Neuronal stem cell (in vitro differentiated cells): ENCODE measurements at regions not wholly inside any gene's neighbourhood (a gene's known extent, or its start where the extent isn't known, plus 50 kb on each side); places are given as distances from the start of the nearest gene placed in this dataset.

ENCODE experiments used
- DNase-seq: peaks from one replicate; pipeline ENCODE4 v3.0.0-alpha.2; 2013; ENCODE audit warnings: low spot score
- H2AFZ ChIP-seq: one replicate; pipeline ENCODE4 v1.6.1; 2013; ENCODE audit warnings: mild to moderate bottlenecking, low read length, inconsistent platforms
- H2AK5ac ChIP-seq: 2 replicates; pipeline ENCODE4 v1.6.1; 2013; ENCODE audit warnings: low read depth, mild to moderate bottlenecking, inconsistent platforms, low read length, moderate library complexity, mixed read lengths
- H2BK120ac ChIP-seq: 2 replicates; pipeline ENCODE4 v1.6.1; 2013; ENCODE audit warnings: low read depth, mild to moderate bottlenecking, inconsistent platforms, low read length, moderate library complexity, mixed read lengths
- H2BK12ac ChIP-seq: one replicate; pipeline ENCODE4 v1.6.1; 2013; ENCODE audit warnings: low read length, inconsistent platforms
- H2BK15ac ChIP-seq: 2 replicates; pipeline ENCODE4 v1.6.1; 2013; ENCODE audit warnings: mild to moderate bottlenecking, low read length, inconsistent platforms, mixed read lengths
- H2BK5ac ChIP-seq: one replicate; pipeline ENCODE4 v1.6.1; 2013; ENCODE audit warnings: inconsistent platforms, mild to moderate bottlenecking, low read length, moderate library complexity
- H3K14ac ChIP-seq: one replicate; pipeline ENCODE4 v1.6.1; 2013; ENCODE audit warnings: low read length, inconsistent platforms
- H3K18ac ChIP-seq: 2 replicates; pipeline ENCODE4 v1.6.1; 2013; ENCODE audit warnings: low read length, inconsistent platforms
- H3K23ac ChIP-seq: 2 replicates; pipeline ENCODE4 v1.6.1; 2013; ENCODE audit warnings: low read depth, mild to moderate bottlenecking, mixed read lengths, low read length, inconsistent platforms; ENCODE audit not compliant: poor library complexity
- H3K27ac ChIP-seq: replicated peaks from 3 replicates; pipeline ENCODE4 v1.5.1; 2013; ENCODE audit warnings: low read length, inconsistent platforms
- H3K27me3 ChIP-seq, 3 experiments: 2 replicates each; pipeline ENCODE4 v1.6.1; 2013; ENCODE audit warnings: low read length in 3 of 3, mild to moderate bottlenecking in 2 of 3, inconsistent platforms in 1 of 3, low read depth in 1 of 3, mixed read lengths in 1 of 3, moderate library complexity in 1 of 3; ENCODE audit not compliant: control insufficient read depth in 3 of 3, insufficient read depth in 3 of 3
- H3K36me3 ChIP-seq, 2 donors: replicated peaks in 1 of 2; 2 replicates each; pipeline ENCODE4 v1.6.1; 2013; ENCODE audit warnings: low read length in 2 of 2; ENCODE audit not compliant: control insufficient read depth in 2 of 2, insufficient read depth in 2 of 2
- H3K4ac ChIP-seq: 2 replicates; pipeline ENCODE4 v1.6.1; 2013; ENCODE audit warnings: inconsistent platforms, mild to moderate bottlenecking, low read length, moderate library complexity
- H3K4me1 ChIP-seq, 2 donors: 1 replicate in 1 of 2; 2 replicates in 1 of 2; pipeline ENCODE4 v1.6.1; 2013; ENCODE audit warnings: low read length in 2 of 2, low read depth in 1 of 2; ENCODE audit not compliant: control insufficient read depth in 2 of 2, insufficient read depth in 1 of 2
- H3K4me2 ChIP-seq: one replicate; pipeline ENCODE4 v1.6.1; 2013; ENCODE audit warnings: mild to moderate bottlenecking, low read length, inconsistent platforms; ENCODE audit not compliant: insufficient read depth, poor library complexity, severe bottlenecking
- H3K4me3 ChIP-seq, 2 donors: 2 replicates each; pipeline ENCODE4 v1.5.1; 2013; ENCODE audit warnings: low read length in 2 of 2, mild to moderate bottlenecking in 2 of 2, inconsistent platforms in 1 of 2, moderate library complexity in 1 of 2
- H3K79me1 ChIP-seq: one replicate; pipeline ENCODE4 v1.6.1; 2013; ENCODE audit warnings: low read depth, mild to moderate bottlenecking, inconsistent platforms, low read length, moderate library complexity
- H3K9ac ChIP-seq: one replicate; pipeline ENCODE4 v1.6.1; 2013; ENCODE audit warnings: mild to moderate bottlenecking, low read depth, low read length, inconsistent platforms; ENCODE audit not compliant: poor library complexity
- H3K9me3 ChIP-seq, 2 donors: replicated peaks in 1 of 2; 2 replicates each; pipeline versions ENCODE3 to v1.6.1; 2013; ENCODE audit warnings: low read length in 2 of 2, mild to moderate bottlenecking in 2 of 2, inconsistent platforms in 1 of 2, low read depth in 1 of 2, mixed read lengths in 1 of 2, moderate library complexity in 1 of 2; ENCODE audit not compliant: control insufficient read depth in 2 of 2, insufficient read depth in 1 of 2
- H4K8ac ChIP-seq: one replicate; pipeline ENCODE4 v1.6.1; 2013; ENCODE audit warnings: low read depth, mild to moderate bottlenecking, inconsistent platforms, low read length, moderate library complexity
- H4K91ac ChIP-seq: one replicate; pipeline ENCODE4 v1.6.1; 2013; ENCODE audit warnings: low read length, low read depth, mild to moderate bottlenecking, inconsistent platforms; ENCODE audit not compliant: poor library complexity
- WGBS, 2 donors: extraction: QIAGEN DNeasy Blood & Tissue Kit; methylation state at CpG; one replicate each; pipeline ENCODE4 v1.1.7; 2013; ENCODE audit warnings: missing lambda C conversion rate in 2 of 2, mixed read lengths in 1 of 2; ENCODE audit not compliant: insufficient read length in 2 of 2, insufficient replicate concordance in 1 of 2; ENCODE audit errors: extremely low coverage in 2 of 2; 5-methylcytosine and 5-hydroxymethylcytosine counted together

- Histone ChIP-seq H3K9ac (no peak overlapping the region), H4K91ac (no peak overlapping the region)
- no CpG with 5 or more reads among the region's 4 CpGs for WGBS, 2 donors
Measured at GRCh38 chr6:156550949-156551348, 226.2 kb upstream of the ARID1B start.

GRCh38 chr6:156545931-156546330 lies 231.2 kb upstream of the ARID1B start:
- Histone ChIP-seq H3K4me1 (no peaks in the 10 kb centered on the region), H3K4me3 (no peak overlapping the region), H3K27ac (no peak overlapping the region), H3K27me3 (no peaks in the 10 kb centered on the region), H2AFZ (no peak overlapping the region), H2BK15ac (no peak overlapping the region), H3K9ac (no peak overlapping the region), H3K79me1 (no peaks in the 10 kb centered on the region), H2BK12ac (no peak overlapping the region), H3K4me2 (no peak overlapping the region), H2AK5ac (no peak overlapping the region), H3K4ac (no peak overlapping the region), H4K8ac (no peak overlapping the region), H3K36me3 (no peaks in the 10 kb centered on the region), H3K18ac (no peak overlapping the region), H4K91ac (no peak overlapping the region), H3K14ac (no peak overlapping the region), H2BK120ac (no peak overlapping the region), H3K23ac (no peak overlapping the region), H3K9me3 (no peaks in the 10 kb centered on the region), H2BK5ac (no peak overlapping the region)
- no peak for DNase-seq
- WGBS, 2 donors, result no CpG with 5 or more reads among the region's 3 CpGs

More at GRCh38 chr6:156550949-156551348, 226.2 kb upstream of the ARID1B start:
- no peak overlapping the region for H2BK120ac ChIP-seq
- H2AK5ac ChIP-seq, result no peak overlapping the region
- H3K79me1 ChIP-seq, result no peaks in the 10 kb centered on the region
- no peaks in the 10 kb centered on the region for H3K27me3 ChIP-seq
- no peak for DNase-seq
- no peak overlapping the region for H3K14ac ChIP-seq
- no peak overlapping the region for H2BK15ac ChIP-seq
- no peak overlapping the region for H2BK12ac ChIP-seq
- H3K4ac ChIP-seq, result no peak overlapping the region
- H3K23ac ChIP-seq, result no peak overlapping the region
- no peaks in the 10 kb centered on the region for H3K9me3 ChIP-seq
- H3K36me3 ChIP-seq, result no peaks in the 10 kb centered on the region
- no peak overlapping the region for H2AFZ ChIP-seq
- H3K27ac ChIP-seq, result no peak overlapping the region
- H3K4me2 ChIP-seq, result no peak overlapping the region
- H3K4me3 ChIP-seq, result no peak overlapping the region
- H3K18ac ChIP-seq, result peak overlapping the region; percentile 7
- H4K8ac ChIP-seq, result no peak overlapping the region
- H3K4me1 ChIP-seq, result no peaks in the 10 kb centered on the region
- H2BK5ac ChIP-seq, result no peak overlapping the region

DNA sequence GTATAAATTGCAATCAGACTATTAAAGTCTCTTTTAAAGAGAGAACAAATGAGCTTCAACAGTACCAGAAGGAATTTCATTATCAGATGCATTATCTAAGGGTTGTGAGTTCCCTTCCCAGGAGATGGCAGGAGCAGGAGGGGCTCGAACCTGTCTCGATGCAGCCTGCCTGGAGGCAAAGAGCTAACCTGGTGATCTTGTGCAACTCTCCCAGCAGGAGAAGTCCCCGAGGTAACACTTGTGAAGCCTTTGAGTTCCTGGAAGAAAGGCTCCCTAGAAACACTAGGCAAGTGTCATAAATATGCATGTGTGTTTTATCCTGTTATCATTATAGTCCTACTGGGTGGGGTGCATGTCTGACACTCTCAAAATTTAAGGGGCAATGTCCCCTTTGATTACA lies 232.2 kb upstream of the ARID1B start:
- Histone ChIP-seq H2BK5ac (no peak overlapping the region), H3K14ac (no peak overlapping the region), H2BK12ac (no peak overlapping the region), H3K4me3 (no peak overlapping the region), H3K9ac (no peak overlapping the region), H3K9me3 (no peaks in the 10 kb centered on the region), H4K91ac (no peak overlapping the region), H2AFZ (no peak overlapping the region), H4K8ac (no peak overlapping the region), H2AK5ac (no peak overlapping the region), H3K18ac (no peak overlapping the region), H3K79me1 (no peaks in the 10 kb centered on the region), H3K4me2 (no peak overlapping the region), H3K27me3 (no peaks in the 10 kb centered on the region), H2BK120ac (no peak overlapping the region), H3K4ac (no peak overlapping the region), H3K4me1 (no peaks in the 10 kb centered on the region), H3K36me3 (no peaks in the 10 kb centered on the region), H3K23ac (no peak overlapping the region), H2BK15ac (no peak overlapping the region), H3K27ac (no peak overlapping the region)
- no CpG with 5 or more reads among the region's 3 CpGs for WGBS, 2 donors
- DNase-seq, result no peak

GRCh38 chr6:156544046-156544445 lies 233.1 kb upstream of the ARID1B start:
- no peak overlapping the region for H3K4ac ChIP-seq
- no peak overlapping the region for H4K8ac ChIP-seq
- H3K14ac ChIP-seq, result no peak overlapping the region
- H3K4me2 ChIP-seq, result no peak overlapping the region
- H3K36me3 ChIP-seq, result no peaks in the 10 kb centered on the region
- H3K27me3 ChIP-seq, result no peaks in the 10 kb centered on the region
- H2BK120ac ChIP-seq, result no peak overlapping the region
- H3K9me3 ChIP-seq, result no peaks in the 10 kb centered on the region
- no peaks in the 10 kb centered on the region for H3K79me1 ChIP-seq
- no peak overlapping the region for H2AFZ ChIP-seq
- H3K23ac ChIP-seq, result no peak overlapping the region
- no peak overlapping the region for H3K27ac ChIP-seq
- no peak overlapping the region for H3K18ac ChIP-seq
- H2AK5ac ChIP-seq, result no peak overlapping the region
- H4K91ac ChIP-seq, result no peak overlapping the region
- no peak overlapping the region for H3K9ac ChIP-seq
- no peak overlapping the region for H2BK15ac ChIP-seq
- H2BK5ac ChIP-seq, result no peak overlapping the region
- no peak for DNase-seq
- H3K4me1 ChIP-seq, result no peaks in the 10 kb centered on the region
- no peak overlapping the region for H3K4me3 ChIP-seq
- H2BK12ac ChIP-seq, result no peak overlapping the region
- no CpG with 5 or more reads among the region's 7 CpGs for WGBS, 2 donors
